Cardiac muscle cell (in vitro differentiated cells and primary cell): ENCODE measurements at regions not wholly inside any gene's neighbourhood (a gene's known extent, or its start where the extent isn't known, plus 50 kb on each side); places are given as distances from the start of the nearest gene placed in this dataset.

Experiments
- DNase-seq, 2 donors: peaks; one replicate each; pipeline versions ENCODE4 v3.0.0 to v3.0.0-alpha.2; 2010 to 2017; ENCODE audit warnings: low read depth in 1 of 2, low spot score in 1 of 2
- H3K27ac ChIP-seq: fragments of 200-600 bp; sonication (generic); 2 replicates; pipeline ENCODE4 v1.5.1; 2016
- H3K27me3 ChIP-seq: fragments of 200-600 bp; sonication (generic); 2 replicates; pipeline ENCODE4 v1.6.0; 2016; ENCODE audit warnings: control low read depth
- H3K36me3 ChIP-seq: fragments of 200-600 bp; sonication (generic); 2 replicates; pipeline ENCODE4 v1.5.1; 2016; ENCODE audit warnings: control low read depth
- H3K4me1 ChIP-seq: fragments of 200-600 bp; sonication (generic); 2 replicates; pipeline ENCODE4 v1.8.1; 2017; ENCODE audit warnings: low read depth, mild to moderate bottlenecking, mixed run types
- H3K4me3 ChIP-seq: fragments of 200-600 bp; sonication (generic); 2 replicates; pipeline ENCODE4 v1.5.1; 2016; ENCODE audit warnings: mild to moderate bottlenecking
- H3K9me3 ChIP-seq: fragments of 200-600 bp; sonication (generic); 2 replicates; pipeline ENCODE4 v1.5.1; 2017; ENCODE audit warnings: low read depth, mild to moderate bottlenecking, control low read depth
- CTCF ChIP-seq: IDR thresholded peaks from 2 replicates; pipeline ENCODE4 v1.5.1; 2012; ENCODE audit warnings: low read depth, mild to moderate bottlenecking, low read length

GRCh38 chr12:70096759-70097410, 146.3 kb upstream of the CNOT2 start:
- peak in 1 of 2 donors; percentile 5 for DNase-seq
- Histone ChIP-seq H3K4me1 (no peaks in the 10 kb centered on the region), H3K9me3 (no peaks in the 10 kb centered on the region), H3K27me3 (no peaks in the 10 kb centered on the region), H3K27ac (no peak overlapping the region), H3K4me3 (no peak overlapping the region), H3K36me3 (no peaks in the 10 kb centered on the region)
- TF ChIP-seq CTCF = no peak

GRCh38 chr12:70101064-70101463, 142.2 kb upstream of the CNOT2 start:
- Histone ChIP-seq H3K4me1 (peaks cover 4% of the 10 kb centered on the region), H3K27me3 (no peaks in the 10 kb centered on the region), H3K9me3 (no peaks in the 10 kb centered on the region), H3K36me3 (no peaks in the 10 kb centered on the region), H3K4me3 (no peak overlapping the region), H3K27ac (no peak overlapping the region)
- DNase-seq = no peak
- no peak for TF ChIP-seq CTCF

GRCh38 chr12:70106347-70106746, 136.9 kb upstream of the CNOT2 start:
- no peaks in the 10 kb centered on the region for H3K9me3 ChIP-seq
- no peak for TF ChIP-seq CTCF
- H3K36me3 ChIP-seq = no peaks in the 10 kb centered on the region
- no peaks in the 10 kb centered on the region for H3K27me3 ChIP-seq
- H3K27ac ChIP-seq = no peak overlapping the region
- peaks cover 4% of the 10 kb centered on the region for H3K4me1 ChIP-seq
- H3K4me3 ChIP-seq = no peak overlapping the region
- no peak for DNase-seq

DNA sequence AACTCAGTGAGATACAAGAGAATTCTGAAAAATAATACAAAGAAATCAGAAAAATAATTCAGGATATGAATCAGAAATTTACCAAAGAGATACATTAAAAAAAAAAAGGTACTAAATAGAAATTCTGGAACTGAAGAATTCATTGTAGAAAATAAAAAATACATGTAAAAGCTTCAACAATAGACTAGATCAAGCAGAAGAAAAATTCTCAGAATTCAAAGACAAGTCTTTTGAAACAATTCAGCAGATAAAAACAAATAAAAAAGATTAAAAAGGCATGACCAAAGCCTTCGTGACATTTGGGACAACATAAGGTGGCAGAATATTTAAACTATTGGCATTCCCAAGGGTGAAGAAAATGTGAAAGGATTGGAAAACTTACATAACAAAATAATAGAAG, 133.1 kb upstream of the CNOT2 start:
- no peak overlapping the region for H3K27ac ChIP-seq
- no peak for DNase-seq
- TF ChIP-seq CTCF = no peak
- no peaks in the 10 kb centered on the region for H3K4me1 ChIP-seq
- H3K9me3 ChIP-seq = no peaks in the 10 kb centered on the region
- H3K36me3 ChIP-seq = no peaks in the 10 kb centered on the region
- H3K4me3 ChIP-seq = no peak overlapping the region
- H3K27me3 ChIP-seq = no peaks in the 10 kb centered on the region

- Histone ChIP-seq H3K27ac (no peak overlapping the region), H3K36me3 (no peaks in the 10 kb centered on the region), H3K9me3 (no peaks in the 10 kb centered on the region), H3K4me3 (no peak overlapping the region), H3K4me1 (no peaks in the 10 kb centered on the region), H3K27me3 (no peaks in the 10 kb centered on the region)
- DNase-seq = no peak
- no peak for TF ChIP-seq CTCF
Measured at GRCh38 chr12:70117670-70118069, 125.6 kb upstream of the CNOT2 start.
